ENCODE measurements at regions not wholly inside any gene's neighbourhood (a gene's known extent, or its start where the extent isn't known, plus 50 kb on each side); places are given as distances from the start of the nearest gene placed in this dataset.

DNA sequence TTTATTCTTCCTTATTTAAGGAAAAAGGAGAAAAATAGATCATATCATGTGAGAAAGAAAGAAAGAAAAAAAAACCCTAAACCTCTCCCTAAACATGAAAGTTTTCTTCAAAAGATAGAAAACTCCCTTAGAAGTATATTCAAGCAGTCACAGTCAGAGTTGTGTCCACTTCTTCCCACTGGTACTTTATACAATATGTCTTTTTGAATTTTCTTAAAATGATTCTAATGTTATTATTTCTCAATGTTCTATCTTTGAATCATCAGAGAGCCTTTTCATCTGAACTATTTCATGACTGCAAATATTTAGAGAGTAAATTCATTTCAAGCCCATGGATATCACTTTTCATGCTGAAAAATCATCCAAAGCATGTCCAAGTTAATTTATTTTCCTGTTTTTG lies 205.2 kb upstream of the SPOPL start:
- TF ChIP-seq CTCF (IDR thresholded peaks at IDR 0.05) (no peak), POLR2AphosphoS5 (IDR thresholded peaks at IDR 0.05) (no peak)

Measured in esophagus muscularis mucosa (tissue), 3 donors.